ENCODE measurements at regions not wholly inside any gene's neighbourhood (a gene's known extent, or its start where the extent isn't known, plus 50 kb on each side); places are given as distances from the start of the nearest gene placed in this dataset.

- Histone ChIP-seq H4K20me1 (ENCODE audit: insufficient read depth) (no peaks in the 10 kb centered on the region), H3K27me3 (ENCODE audit: insufficient read depth, low read depth) (no peaks in the 10 kb centered on the region), H3K27ac (no peak overlapping the region), H3K36me3 (ENCODE audit: insufficient read depth) (no peaks in the 10 kb centered on the region), H3K79me2 (ENCODE audit: insufficient read depth, low read depth) (no peaks in the 10 kb centered on the region), H3K9ac (no peak overlapping the region), H3K4me1 (ENCODE audit: low read depth, poor library complexity, severe bottlenecking) (no peaks in the 10 kb centered on the region), H3K4me3 (IDR thresholded peaks at IDR 0.05; ENCODE audit: insufficient read depth, low read depth, low read length) (no peak overlapping the region), H3K4me2 (no peak overlapping the region), H2AFZ (ENCODE audit: low read depth) (no peak overlapping the region)
- TF ChIP-seq, protein P1, sequence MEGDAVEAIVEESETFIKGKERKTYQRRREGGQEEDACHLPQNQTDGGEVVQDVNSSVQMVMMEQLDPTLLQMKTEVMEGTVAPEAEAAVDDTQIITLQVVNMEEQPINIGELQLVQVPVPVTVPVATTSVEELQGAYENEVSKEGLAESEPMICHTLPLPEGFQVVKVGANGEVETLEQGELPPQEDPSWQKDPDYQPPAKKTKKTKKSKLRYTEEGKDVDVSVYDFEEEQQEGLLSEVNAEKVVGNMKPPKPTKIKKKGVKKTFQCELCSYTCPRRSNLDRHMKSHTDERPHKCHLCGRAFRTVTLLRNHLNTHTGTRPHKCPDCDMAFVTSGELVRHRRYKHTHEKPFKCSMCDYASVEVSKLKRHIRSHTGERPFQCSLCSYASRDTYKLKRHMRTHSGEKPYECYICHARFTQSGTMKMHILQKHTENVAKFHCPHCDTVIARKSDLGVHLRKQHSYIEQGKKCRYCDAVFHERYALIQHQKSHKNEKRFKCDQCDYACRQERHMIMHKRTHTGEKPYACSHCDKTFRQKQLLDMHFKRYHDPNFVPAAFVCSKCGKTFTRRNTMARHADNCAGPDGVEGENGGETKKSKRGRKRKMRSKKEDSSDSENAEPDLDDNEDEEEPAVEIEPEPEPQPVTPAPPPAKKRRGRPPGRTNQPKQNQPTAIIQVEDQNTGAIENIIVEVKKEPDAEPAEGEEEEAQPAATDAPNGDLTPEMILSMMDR (conservative IDR thresholded peaks at IDR 0.05; ENCODE audit: low read depth, low read length), result no peak
These were observed 273.1 kb downstream of the GLRX3 start for GRCh38 chr10:130409331-130409730.

DNA sequence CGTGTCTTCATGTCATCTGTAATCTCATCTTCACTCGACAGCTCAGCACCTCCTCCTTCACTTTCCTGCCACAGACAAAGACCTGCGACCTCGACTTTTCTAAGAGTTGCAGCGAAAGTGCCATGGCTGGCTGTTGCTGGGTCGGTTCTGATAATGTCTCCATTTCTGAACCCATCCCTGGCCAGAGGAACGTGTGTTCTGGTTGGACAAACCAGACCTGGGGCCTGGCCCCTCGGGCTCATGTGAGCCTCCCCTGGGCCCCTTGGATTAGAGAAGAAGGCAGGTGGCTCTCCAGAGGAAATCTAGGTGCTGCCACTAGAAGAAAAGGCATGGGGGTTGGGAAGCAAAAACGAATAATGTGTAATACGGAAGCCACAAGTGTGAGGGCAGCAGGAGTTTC, 273.7 kb downstream of the GLRX3 start:
- TF ChIP-seq, protein P1 (conservative IDR thresholded peaks at IDR 0.05; ENCODE audit: low read depth, low read length), result no peak
- H3K4me1 ChIP-seq (ENCODE audit: low read depth, poor library complexity, severe bottlenecking), result no peaks in the 10 kb centered on the region
- no peak overlapping the region for H3K9ac ChIP-seq
- no peaks in the 10 kb centered on the region for H4K20me1 ChIP-seq (ENCODE audit: insufficient read depth)
- no peak overlapping the region for H2AFZ ChIP-seq (ENCODE audit: low read depth)
- no peaks in the 10 kb centered on the region for H3K36me3 ChIP-seq (ENCODE audit: insufficient read depth)
- H3K27me3 ChIP-seq (ENCODE audit: insufficient read depth, low read depth), result no peaks in the 10 kb centered on the region
- H3K27ac ChIP-seq, result no peak overlapping the region
- H3K4me3 ChIP-seq (IDR thresholded peaks at IDR 0.05; ENCODE audit: insufficient read depth, low read depth, low read length), result no peak overlapping the region
- H3K4me2 ChIP-seq, result no peak overlapping the region
- H3K79me2 ChIP-seq (ENCODE audit: insufficient read depth, low read depth), result no peaks in the 10 kb centered on the region

DNA sequence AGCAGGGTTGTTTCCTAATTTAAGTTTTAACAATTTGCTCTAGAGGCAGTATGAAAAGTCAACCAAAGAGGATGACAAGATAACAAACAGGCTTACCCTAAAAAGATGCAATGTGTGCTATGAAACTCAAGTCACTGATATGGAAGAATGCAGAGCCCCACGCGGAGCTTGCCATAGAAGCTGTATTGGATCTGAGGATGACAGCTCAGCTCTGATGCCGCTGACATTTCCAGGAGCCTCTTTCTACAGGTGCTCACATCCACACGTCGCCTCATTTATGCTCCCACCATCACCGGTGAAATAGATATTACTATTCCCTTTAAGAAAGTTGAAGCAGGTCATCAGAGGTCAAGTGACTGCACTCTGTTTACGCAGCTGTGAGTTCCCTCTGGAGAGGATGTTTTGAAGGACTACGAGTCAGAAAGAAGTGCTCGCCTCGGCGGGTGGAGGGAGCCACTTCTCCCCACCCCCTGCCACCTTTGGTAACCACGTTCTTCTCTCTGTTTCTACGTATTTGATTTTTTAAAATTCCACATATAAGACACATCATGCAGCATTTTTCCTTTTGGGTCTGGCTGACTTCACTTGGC, 275.4 kb downstream of the GLRX3 start:
- H3K4me3 ChIP-seq (IDR thresholded peaks at IDR 0.05; ENCODE audit: insufficient read depth, low read depth, low read length), result no peak overlapping the region
- H3K9ac ChIP-seq, result no peak overlapping the region
- H4K20me1 ChIP-seq (ENCODE audit: insufficient read depth), result no peaks in the 10 kb centered on the region
- H3K79me2 ChIP-seq (ENCODE audit: insufficient read depth, low read depth), result no peaks in the 10 kb centered on the region
- H3K36me3 ChIP-seq (ENCODE audit: insufficient read depth), result no peaks in the 10 kb centered on the region
- H3K4me2 ChIP-seq, result no peak overlapping the region
- H3K27ac ChIP-seq, result no peak overlapping the region
- TF ChIP-seq, protein P1 (conservative IDR thresholded peaks at IDR 0.05; ENCODE audit: low read depth, low read length), result no peak
- H3K27me3 ChIP-seq (ENCODE audit: insufficient read depth, low read depth), result no peaks in the 10 kb centered on the region
- no peaks in the 10 kb centered on the region for H3K4me1 ChIP-seq (ENCODE audit: low read depth, poor library complexity, severe bottlenecking)
- no peak overlapping the region for H2AFZ ChIP-seq (ENCODE audit: low read depth)

DNA sequence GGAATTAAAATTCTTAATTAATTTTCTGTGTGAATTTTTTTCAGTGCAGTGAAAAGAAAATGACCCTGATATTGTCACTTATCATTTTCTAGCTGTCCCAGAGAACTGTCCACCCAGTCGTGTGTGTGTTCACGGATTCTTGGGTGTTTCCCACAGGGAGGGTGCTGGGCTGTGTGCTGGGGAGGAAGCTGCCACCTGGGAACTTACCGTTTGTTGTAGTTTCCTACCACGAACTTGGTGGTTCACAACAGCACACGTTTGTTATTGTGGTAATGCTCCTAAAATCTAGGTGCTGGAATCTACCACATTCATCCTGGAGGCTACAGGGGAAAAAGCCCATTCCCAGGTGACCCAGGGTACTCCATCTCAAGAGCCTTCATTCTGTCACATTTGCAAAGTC, 276.1 kb downstream of the GLRX3 start:
- no peaks in the 10 kb centered on the region for H4K20me1 ChIP-seq (ENCODE audit: insufficient read depth)
- H3K4me3 ChIP-seq (IDR thresholded peaks at IDR 0.05; ENCODE audit: insufficient read depth, low read depth, low read length), result no peak overlapping the region
- no peak overlapping the region for H3K4me2 ChIP-seq
- TF ChIP-seq, protein P1 (conservative IDR thresholded peaks at IDR 0.05; ENCODE audit: low read depth, low read length), result no peak
- no peak overlapping the region for H3K27ac ChIP-seq
- no peaks in the 10 kb centered on the region for H3K27me3 ChIP-seq (ENCODE audit: insufficient read depth, low read depth)
- no peaks in the 10 kb centered on the region for H3K79me2 ChIP-seq (ENCODE audit: insufficient read depth, low read depth)
- no peaks in the 10 kb centered on the region for H3K4me1 ChIP-seq (ENCODE audit: low read depth, poor library complexity, severe bottlenecking)
- H3K9ac ChIP-seq, result no peak overlapping the region
- no peak overlapping the region for H2AFZ ChIP-seq (ENCODE audit: low read depth)
- H3K36me3 ChIP-seq (ENCODE audit: insufficient read depth), result no peaks in the 10 kb centered on the region

Data from KMS-11 (cell line).